OCI-M1 (cell line): ENCODE measurements at regions not wholly inside any gene's neighbourhood (a gene's known extent, or its start where the extent isn't known, plus 50 kb on each side); places are given as distances from the start of the nearest gene placed in this dataset.

Experiments
- DNase-seq: peaks from one replicate; lab custom pipeline; 2025; lab: John Stamatoyannopoulos, UW

- DNase-seq = no peak
Measured at GRCh38 chr14:101357559-101358319, 203.6 kb upstream of the DIO3 start.

GRCh38 chr14:101358320-101359125, 202.8 kb upstream of the DIO3 start:
- DNase-seq = no peak

- DNase-seq = no peak
Measured at GRCh38 chr14:101359221-101360053, 201.9 kb upstream of the DIO3 start.

GRCh38 chr14:101360054-101360911, 201.0 kb upstream of the DIO3 start:
- DNase-seq = no peak

- no peak for DNase-seq
Measured at GRCh38 chr14:101361044-101361443, 200.3 kb upstream of the DIO3 start.

GRCh38 chr14:101361451-101362433, 199.6 kb upstream of the DIO3 start:
- DNase-seq = no peak

GRCh38 chr14:101362529-101363260, 198.6 kb upstream of the DIO3 start:
- no peak for DNase-seq

GRCh38 chr14:101363261-101363555, 198.1 kb upstream of the DIO3 start:
- no peak for DNase-seq

GRCh38 chr14:101363880-101364391, 197.4 kb upstream of the DIO3 start:
- no peak for DNase-seq

- DNase-seq = no peak
Measured at GRCh38 chr14:101364503-101365328, 196.6 kb upstream of the DIO3 start.

- DNase-seq = no peak
Measured at GRCh38 chr14:101365329-101366158, 195.8 kb upstream of the DIO3 start.

- DNase-seq = no peak
Measured at GRCh38 chr14:101367421-101368261, 193.7 kb upstream of the DIO3 start.

GRCh38 chr14:101368629-101369028, 192.7 kb upstream of the DIO3 start:
- no peak for DNase-seq

GRCh38 chr14:101369194-101369915, 191.9 kb upstream of the DIO3 start:
- DNase-seq = no peak

GRCh38 chr14:101369916-101370592, 191.2 kb upstream of the DIO3 start:
- no peak for DNase-seq
